GOT3 (cell line): ENCODE measurements at regions not wholly inside any gene's neighbourhood (a gene's known extent, or its start where the extent isn't known, plus 50 kb on each side); places are given as distances from the start of the nearest gene placed in this dataset.

Experiments used
- DNase-seq: peaks from one replicate; lab custom pipeline; 2025; ENCODE audit warnings: mixed read lengths; lab: John Stamatoyannopoulos, UW

DNA sequence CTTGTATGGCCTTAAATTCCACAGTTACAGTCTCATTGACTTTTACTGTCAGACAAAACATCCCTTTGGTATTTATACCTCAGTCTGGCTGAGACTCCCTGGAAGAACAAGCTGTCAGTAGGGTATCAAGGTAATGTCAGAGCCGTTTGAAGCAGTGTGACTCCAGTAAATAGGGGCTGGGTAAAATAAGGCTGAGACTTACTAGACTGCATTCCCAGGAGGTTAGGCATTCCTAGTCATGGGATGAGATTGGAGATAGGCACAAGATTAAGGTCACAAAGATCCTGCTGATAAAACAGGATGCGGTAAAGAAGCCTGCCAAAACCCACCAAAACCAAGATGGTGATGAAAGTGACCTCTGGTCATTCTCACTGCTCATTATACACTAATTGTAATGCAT lies 219.5 kb upstream of the SKOR2 start:
- no peak for DNase-seq

DNA sequence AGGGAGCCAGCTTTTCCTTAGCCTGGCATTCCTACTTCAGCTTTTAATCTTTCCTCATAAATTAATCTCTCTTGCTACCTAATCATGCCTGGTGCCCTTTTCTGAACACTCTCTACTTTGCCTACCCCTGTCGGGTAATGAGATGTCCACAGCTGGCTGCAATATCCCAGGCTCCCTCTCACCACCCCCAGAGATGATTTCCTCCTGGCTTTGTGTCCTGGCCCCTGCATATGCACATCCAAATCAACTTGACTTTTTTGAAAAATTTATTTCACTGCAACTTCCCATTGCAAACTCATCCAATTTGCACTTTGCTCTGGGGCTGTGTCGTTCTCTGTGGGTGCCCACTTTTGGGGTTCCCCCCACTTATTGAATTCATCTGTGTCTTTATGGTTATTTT lies 218.1 kb upstream of the SKOR2 start:
- no peak for DNase-seq

DNA sequence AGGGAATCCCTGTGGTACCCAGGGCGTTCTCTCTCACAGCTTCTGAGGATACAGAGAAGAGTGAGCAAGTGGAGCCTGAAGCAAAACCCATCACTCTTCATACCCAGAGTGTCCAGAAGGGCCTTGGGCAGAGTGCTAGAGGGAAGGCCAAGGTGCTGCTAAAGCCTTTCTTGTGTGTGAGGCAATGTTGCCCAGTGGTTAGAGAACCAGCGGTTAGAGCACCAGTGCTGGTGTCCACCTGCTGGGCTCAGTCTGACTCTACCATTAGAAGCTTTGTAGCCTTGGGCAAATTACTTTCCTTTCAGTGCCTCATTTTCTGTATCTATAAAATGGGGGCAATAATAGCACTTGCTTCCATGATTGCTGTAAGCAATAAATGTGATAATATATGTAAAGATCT lies 210.5 kb upstream of the SKOR2 start:
- DNase-seq, result no peak

DNA sequence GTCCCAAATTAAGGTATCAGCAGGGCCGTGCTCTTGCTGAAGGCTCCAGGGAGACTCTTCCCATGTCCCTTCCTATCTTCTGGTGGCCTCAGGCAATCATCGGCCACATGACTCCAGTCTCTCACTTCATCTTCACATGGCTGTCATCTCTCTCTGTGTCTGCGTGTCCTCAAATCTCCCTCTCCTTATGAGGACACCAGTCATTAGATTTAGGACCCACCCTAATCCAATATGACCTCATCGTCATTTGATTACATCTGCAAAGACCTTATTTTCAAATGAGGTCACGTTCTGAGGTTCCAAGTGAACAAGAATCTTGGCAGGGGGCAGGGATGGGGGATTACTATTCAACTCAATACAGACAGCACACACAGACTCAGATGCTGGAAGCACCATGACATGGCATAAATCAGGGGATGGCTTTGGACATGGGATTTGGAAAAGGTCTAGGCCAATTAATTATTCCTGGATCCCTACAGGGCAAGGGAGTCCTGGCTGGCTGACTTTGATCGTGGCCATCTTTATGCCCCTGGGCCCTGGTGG lies 210.0 kb upstream of the SKOR2 start:
- DNase-seq, result no peak

DNA sequence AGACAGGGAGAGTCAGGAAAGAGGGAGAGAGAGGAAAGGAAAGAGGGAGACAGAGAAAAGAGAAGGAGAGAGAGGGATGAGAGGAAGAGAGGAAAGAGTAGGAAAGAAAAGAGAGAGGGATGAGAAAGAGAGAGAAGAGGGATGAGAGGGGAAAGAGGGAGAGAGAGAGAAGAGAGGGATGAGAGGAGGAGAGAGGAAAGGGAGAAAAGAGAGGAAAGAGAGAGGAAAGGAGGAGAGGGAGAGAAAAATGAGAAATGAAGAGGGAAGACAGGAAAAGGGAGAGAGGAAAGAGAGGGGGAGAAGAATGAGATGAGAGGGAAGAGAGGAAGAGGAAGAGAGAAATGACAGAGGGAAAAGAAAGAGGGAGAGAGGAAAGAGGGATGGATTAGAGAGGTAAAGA lies 207.0 kb upstream of the SKOR2 start:
- no peak for DNase-seq

DNA sequence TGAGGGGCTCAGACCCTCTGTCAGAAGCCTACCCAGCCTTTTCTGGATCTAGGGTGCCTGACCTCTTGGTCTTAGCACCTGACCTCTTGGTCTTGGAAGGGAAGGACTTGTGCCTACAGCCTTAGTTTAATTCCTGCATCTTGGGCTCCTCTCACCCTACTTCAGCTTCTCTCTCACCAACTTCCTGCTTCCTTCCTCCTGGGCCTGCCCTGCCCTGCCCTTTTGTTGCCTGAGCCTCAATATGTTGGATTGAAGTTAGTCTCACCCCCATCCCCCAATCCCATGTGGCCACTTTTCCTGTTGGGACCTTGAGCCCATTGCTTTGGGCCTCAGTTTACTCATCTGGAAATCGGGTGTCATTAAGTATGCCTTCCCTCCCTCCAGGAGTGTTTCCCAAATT lies 206.2 kb upstream of the SKOR2 start:
- no peak for DNase-seq

DNA sequence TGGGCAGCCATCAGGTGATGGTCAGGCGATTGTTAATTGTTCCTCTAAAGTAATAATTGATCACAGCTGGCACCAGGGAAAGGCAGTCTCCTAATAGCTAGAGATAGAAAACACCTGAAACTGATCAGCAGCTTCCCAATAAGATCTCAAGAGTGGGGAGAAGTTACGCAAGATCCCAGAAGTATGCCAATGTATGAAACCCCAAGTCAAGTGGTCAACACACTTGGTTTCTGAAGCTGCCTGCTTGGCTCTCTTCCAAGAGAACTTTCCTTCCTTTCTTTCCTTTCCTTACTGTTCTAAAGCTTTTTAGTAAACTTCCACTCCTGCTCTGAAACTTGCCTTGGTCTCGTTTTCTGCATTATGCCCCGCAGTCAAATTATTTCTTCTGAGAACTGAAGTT lies 201.6 kb upstream of the SKOR2 start:
- DNase-seq, result no peak

DNA sequence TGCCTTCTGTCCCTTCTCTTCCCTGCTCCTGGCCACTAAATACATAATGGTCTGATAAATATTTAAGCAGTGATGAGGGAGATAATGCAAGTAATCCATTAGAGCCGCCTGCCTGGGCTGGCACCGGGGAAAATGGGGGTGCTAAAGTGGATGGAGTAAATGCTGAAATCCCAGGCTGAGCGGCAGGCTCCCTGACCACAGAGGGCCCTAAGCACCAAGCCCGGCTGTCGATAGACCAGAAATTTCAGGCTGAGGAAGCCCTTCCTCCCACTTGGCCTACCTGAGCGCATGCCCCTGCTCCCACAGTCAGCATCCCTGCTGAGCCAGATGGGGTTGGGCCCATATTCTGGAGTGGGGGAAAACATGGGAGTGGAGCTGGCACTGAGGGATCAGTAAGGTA lies 197.5 kb upstream of the SKOR2 start:
- DNase-seq, result no peak

DNA sequence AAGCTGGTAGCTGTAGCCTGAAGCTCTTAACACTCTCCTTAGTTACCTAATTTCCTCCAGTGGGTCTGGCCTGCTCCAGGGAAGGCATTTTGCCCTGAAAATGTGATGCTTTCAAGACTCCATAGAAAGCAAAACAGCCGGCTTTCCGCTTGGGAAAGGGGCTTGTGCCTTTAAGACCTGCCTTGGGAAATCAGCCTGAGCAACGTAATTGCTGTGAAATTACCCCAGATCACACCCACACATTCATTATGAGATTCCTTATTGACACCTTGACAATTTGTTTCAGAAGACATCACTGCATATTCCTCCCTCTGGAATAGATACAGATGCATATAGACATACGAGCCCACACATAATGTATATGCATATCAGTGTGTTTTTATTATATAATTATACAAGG lies 190.5 kb upstream of the SKOR2 start:
- no peak for DNase-seq

DNA sequence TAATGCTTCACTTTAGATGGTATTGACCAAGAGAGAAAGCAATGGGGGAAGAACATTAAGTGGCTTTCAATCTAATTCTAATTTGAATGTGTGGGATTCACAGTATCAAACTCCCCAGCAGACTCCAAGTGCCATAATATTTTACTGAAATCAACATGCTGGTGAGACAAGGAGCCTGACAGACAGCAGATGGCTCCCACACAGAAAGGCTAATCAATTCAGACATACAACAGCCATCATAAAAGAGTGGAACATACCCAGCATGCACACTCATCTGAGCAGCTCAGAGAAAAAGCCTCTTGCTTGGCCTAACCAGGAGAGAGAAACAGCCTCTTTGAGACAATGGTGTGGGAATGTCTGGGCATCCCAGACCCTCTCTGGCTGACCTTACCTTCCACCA lies 186.5 kb upstream of the SKOR2 start:
- no peak for DNase-seq

DNA sequence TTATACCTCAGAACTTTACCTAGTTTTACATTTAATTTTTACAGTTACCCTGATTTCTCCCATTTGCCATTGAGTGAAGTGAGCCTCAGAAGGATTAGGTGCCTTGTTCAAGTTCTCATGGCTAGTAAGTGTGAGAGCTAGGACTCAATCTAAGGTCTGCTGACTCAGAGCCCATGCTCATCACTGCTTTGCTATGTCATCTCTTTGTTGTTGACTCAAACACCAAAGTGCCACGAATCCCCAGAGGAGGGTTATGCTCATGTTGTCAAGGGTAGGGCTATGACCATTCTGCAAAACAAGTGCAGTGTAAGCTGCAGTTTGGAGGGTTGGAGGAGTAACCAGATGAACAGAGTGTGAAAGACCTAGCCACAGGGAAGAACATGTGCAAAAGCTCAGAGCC lies 185.4 kb upstream of the SKOR2 start:
- DNase-seq, result no peak

DNA sequence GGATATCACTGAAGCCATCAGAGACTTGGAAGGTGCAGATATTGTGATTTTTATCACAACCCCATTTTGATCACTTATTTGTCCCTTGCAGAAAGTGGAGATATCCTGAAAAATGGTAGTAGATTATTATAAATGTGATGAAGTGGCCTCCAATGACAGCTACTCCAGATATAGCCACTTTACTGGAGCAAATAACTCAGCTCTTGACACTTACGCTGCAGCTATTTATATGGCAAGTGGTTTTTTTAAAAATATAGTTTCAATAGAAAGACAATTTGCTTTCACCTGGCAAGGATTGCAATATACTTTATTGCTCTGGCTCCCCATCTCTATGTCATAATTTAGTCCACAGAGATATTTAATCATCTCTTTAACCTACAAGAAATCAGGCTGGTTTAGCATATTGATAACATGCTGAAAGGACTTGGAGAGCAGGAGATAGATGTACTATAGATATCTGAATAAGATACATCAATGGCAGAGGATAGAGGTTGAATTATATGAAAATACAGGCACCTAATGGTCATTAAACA lies 182.8 kb upstream of the SKOR2 start:
- DNase-seq, result no peak

DNA sequence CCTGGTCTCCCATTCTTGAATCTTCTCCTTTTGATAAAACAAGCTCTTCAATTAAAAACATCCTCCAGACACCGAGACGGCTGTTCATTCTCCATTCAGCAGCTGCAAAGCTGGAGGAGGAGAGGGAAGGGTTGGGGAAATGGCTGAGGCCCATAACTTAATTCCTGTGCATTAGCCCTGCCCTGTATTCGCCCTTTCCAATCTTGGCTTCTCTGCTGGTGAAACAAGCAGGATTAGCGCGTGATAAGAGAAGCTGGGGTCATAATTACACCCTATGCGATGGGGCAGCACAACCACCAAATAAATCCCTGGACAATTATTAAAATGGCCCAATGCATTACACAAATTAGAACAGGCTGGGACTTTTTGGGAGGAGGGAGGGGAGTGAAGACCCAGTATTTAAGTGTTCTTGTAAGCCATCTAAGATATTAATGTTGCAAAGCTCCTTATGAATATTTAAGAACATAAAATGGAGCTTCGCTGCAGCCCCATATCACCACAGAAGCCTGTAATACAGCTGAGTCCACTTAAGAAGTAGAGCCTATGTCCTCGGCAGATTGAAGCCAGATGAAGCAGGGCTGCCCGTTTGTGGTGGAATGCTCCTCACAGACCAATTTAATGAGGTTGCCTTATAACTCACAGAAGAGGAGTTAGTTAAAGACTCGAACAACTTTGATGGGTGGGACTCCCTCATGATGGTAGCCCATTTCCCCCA lies 176.6 kb upstream of the SKOR2 start:
- DNase-seq, result no peak

DNA sequence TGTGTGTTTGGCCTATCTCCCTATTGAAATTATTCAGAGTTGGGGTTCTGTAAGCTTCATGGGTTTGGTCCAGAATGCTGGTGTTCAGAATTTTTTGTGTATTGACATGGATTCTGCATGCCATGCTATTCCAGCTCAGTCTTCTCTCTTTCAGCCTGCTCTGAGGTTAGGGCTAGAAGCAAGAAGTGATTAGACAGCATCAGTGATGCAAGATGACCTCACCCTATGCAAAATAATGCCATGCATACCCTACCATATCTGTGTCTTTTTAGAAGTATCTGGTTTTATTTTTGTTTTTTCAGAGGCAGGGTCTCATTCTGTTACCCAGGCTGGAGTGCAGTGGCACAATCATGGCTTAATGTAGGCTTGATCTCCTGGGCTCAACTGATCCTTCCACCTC lies 175.6 kb upstream of the SKOR2 start:
- no peak for DNase-seq

DNA sequence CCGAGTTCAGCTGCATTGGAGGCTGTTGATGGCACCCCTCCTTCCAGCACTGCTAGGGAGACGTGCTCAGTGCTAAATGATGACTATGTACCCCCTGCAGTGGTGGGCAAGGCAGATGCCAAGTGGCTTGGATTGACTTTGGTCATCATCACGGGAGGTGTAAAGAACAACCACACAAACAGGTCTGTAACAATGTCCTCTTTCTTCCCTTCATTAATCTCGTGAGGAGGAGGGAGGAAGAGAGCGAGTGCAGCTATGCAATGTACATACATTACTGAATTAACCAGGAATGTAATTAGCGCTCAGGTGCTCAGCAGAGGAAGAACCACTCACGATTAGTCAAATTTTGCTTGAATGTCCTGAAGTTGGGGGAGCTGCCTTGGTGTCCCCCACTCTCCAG lies 173.9 kb upstream of the SKOR2 start:
- no peak for DNase-seq

DNA sequence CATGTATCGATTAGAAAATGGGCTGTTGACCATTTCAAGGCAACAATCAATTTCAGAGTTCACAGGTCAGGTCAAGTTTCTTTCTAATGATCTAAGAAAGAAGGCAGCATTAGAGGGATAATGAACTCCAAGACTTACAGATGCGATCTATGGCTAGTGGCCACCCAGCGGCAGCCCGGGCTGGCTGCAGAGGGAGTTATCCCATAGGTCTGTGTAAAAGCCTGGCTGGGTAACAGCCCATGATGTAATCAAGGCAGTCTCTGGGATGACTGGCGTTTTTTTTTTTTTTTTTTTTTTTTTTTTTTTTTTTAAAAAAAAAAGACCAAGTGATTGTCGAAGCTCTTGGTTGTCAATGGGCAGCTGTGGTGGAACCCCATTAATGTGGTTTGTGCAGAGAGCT lies 171.1 kb upstream of the SKOR2 start:
- DNase-seq, result no peak

DNA sequence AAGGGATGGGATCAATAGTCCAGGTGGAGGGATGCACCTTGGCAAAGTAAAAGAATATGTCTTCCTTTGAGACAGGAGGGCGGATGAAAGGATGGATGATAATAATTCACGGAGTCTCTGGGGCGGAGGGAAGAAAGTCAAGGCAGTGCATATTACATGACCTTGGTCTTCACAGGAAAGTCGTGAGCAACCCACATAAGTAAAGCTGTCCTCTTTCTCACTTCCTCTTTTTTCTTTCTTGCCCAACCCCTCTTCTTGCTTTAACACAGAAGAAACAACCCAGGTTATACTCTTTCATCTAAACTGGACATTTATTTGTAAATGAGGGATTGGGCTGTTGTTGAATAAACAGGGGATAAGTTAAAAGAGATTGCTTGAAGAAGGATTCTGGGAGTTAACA lies 168.7 kb upstream of the SKOR2 start:
- no peak for DNase-seq

DNA sequence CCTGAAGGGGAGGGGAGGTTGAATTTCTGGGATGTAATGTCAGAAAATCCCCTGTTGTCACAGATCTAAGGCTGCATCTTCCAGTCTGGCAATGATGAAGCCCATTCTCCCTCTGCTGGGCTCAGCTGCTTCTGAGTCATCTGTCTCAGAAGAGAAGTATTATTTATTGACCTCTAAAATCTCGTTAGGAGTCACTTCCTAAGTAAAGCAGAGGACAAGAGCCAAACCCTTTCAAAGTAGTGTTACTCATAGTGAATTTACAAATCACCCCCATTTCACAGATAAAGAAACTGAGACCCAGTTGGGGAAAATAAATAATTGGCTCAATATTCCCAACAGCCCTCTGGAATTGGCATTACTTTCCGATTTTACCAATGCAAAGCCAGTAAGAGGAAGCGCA lies 167.3 kb upstream of the SKOR2 start:
- no peak for DNase-seq

DNA sequence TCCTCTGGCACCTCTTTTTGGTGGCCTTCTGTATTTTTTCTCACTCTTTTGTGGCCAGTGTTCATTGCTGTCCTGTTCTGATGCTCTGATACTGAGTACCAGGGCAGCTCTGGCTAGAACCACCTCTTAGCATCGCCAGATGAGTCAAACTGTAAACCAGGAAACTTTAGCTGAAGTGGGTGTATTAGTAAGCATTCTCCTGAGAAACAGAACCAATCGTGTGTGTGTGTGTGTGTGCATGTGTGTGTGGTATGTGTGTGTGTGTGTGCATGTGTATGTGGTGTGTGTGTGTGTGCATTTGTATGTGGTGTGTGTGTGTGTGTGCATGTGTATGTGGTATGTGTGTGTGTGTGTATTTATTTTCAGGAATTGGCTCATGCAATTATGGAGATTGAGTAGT lies 166.3 kb upstream of the SKOR2 start:
- no peak for DNase-seq

DNA sequence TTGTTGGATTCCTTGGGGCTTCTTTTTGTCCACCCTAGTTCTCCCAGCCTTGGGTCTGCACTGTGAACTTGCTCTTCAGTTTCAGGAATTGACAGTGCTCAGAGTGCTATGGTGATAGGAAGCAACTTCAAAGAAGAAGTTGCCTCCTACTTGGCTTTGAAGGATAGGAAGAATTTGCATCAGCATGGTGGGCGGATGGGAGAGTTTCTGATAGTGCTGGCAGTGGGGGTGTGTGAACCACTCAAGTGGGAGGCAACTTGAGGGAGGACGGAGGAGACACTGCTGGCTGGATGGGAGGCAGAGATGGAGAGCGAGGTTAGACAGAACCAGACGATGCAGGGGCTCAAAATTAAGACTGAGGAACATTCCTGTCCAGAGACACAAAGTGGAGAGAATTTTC lies 164.4 kb upstream of the SKOR2 start:
- DNase-seq, result no peak

DNA sequence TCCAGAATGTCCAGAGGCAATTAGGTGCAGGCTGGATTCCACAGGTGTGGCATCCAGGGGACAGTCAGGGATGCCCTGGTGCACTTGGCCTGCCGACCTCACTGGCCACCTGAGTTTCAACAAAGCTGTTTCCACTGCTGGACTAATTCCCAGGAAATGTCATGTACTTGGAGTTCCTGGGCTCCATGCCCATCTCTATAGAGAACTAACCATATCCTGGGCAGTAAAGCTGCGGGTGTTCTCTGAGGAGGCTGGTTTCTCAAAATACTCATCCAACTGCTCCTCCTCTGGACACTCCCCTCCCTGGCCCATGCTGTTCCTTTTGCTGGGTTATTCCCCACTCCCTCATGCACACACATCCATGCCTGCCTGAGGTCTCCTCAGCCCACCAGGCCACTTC lies 161.9 kb upstream of the SKOR2 start:
- DNase-seq, result no peak

DNA sequence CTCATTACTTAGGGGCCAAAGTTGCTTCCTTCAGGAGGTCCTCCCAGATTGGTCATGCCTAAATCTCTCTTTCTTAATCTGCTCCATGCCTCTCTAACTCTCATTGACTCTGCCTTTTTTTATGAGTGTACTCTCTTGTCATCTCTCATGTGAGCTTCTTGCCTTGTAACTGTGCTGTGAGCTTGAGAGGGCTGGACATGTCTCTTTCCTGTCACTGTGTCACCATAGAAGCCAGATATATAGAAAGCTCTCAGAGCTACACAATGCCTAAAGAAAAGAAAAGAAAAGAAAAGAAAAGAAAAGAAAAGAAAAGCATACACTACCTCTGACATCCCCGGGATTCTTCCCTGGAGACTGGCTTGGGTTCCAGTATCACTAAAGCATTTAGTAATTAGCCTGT lies 161.5 kb upstream of the SKOR2 start:
- DNase-seq, result no peak

DNA sequence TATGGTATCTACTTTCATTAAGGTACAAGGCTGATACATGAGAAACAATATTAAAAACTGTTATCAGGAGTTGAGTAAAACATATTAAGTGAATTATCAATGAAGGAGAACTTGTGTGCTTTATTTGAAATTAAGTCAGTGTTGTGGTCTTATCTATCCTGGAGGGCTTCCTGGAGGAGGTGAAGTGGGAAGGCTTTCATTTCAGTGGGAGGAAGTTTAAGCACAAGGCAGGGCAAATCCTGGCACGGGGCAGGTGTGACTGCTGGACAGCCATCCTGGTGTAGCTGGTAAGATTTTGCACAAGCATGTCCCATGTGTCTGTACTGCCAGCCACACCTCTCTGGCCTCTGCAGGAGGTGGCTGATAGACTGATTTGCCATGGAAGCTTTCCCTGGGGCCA lies 159.7 kb upstream of the SKOR2 start:
- DNase-seq, result no peak

DNA sequence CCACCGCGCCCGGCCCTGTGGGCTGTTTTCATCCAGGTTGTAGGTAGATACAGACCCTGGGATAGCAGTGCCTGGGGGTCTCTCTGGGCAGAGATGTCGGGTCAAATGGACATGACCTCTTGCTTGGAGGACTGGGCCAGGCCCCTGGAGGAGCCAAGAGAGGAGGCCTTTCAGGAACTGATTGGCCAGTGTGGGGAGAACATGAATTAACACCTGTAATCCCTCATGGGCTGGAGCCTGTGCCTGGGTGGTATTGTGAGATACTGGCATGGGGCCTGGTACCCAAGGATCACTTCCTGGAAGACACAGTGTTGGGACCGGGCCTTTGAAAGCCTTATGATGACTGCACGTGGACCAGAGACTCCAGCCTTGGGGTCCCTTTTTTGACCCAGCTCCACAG lies 158.7 kb upstream of the SKOR2 start:
- DNase-seq, result no peak
